ENCODE measurements at regions not wholly inside any gene's neighbourhood (a gene's known extent, or its start where the extent isn't known, plus 50 kb on each side); places are given as distances from the start of the nearest gene placed in this dataset.

DNA sequence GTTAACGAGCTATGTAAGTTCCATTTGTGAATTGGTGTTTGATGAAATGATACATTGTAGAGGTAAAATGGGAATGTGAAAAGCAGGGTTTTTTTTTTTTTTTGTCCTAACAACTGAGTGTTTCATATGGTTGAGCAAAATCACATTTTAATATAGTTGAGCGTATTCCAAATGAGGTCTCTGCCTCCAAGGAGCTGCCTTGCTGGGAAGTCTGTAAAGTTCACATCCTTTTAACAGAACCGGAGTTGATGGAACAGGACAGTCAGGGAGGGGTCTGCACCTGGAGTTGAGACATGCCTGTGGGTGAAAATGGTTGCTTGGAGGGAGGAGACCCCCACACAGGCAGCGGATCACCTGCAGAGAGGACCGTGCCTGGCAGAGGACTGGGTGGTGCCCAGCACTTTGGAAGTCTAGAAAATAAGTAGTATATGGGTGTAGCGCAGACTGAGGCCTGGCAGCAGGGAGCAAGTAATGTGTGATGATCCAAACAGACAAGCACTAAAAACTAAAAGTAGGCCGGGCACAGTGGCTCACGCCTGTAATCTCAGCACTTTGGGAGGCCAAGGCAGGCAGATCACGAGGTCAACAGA, 75.2 kb upstream of the UBAC2 start:
- no peak for DNase-seq

DNA sequence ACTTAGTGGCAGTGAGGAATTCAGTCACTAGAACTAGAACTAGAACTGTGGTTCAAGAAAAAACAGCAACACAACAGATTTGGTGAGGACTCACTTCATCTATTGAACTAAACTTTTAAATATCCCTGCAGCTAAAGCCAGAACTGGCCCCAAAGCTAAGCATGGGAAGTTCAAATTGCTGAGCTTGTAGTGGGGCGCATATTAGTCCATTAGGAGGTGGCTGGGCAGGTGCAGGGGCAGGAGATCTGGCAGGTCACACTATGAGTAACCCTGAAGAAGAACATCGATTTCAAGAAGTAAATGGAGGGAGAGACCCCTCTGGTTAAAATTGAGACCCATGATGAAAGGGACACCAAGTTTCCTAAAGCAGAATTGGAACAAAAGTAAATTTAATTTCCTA, 73.8 kb upstream of the UBAC2 start:
- no peak for DNase-seq

DNA sequence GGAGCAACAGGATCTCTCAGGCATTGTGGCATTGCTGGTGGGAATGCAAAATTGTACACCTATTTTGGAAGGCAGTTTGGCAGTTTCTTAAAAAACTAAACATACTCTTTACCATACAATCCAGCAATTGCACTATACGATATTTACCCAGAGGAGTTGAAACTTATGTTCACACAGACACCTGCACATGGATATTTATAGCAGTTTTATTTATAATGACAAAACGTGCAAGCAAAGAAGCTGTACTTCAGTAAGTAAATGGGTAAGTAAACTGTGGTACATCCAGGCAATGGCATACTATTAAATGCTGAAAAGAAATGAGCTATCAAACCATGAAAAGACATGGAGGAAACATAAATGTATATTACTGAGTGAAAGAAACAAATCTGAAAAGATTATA, 71.6 kb upstream of the UBAC2 start:
- DNase-seq = no peak

DNA sequence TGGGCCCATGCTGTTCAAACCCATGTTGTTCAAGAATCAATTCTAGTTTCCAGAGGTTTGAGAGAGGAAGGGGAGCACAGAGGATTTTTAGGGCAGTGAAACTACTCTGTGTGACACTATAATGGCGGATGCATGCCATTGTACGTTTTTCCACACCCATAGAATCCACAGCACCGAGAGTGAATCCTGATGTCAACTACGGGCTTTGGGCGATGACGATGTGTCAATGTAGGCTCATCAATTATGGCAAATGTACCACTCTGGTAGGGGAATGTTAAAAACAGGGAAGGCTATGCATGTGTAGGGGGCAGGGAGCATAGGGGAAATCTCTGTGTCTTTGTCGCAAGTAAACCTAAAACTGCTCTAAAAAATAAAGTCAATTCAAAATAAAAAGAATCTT, 70.7 kb upstream of the UBAC2 start:
- no peak for DNase-seq

DNA sequence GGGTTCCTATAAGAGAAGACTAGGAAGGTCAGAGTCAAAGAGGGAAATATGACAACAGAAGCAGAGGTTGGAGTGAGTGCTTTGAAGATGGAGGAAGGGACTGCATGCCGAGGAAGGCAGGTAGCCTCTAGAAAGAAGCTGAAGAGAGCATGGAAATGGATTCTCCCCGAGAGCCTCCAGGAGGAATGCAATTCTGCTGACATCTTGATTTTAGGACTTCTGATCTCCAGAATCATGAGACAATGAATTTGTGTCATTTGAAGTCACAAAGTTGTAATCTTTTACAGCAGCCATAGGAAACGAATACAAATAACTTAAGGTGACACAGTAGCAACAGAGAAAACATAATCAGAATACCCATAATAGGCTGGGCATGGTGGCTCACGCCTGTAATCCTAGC, 69.2 kb upstream of the UBAC2 start:
- no peak for DNase-seq

DNA sequence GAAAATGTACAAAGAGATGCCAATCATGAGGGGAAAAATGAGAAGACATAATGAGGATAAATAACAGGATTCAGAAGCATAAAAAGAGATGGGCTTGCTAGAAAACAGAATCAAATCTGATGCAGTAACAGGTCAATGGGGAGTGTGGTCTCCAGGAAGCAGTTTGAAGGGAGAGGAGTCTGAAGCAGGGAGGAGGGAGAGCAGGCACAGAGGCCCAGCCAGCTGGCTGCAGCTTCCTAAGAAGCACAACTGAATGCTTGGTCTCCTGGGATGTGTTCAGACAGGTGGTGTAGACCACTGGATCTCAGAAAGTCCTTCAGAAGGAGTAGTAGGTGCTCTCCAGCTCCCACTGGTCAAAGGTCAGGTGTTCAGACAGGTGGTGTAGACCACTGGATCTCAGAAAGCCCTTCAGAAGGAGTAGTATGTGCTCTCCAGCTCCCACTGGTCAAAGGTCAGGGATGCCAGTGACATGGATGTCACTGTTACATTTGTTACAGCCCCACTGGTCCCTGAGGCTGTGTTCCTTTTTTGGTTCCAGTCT, 68.3 kb upstream of the UBAC2 start:
- DNase-seq = no peak

DNA sequence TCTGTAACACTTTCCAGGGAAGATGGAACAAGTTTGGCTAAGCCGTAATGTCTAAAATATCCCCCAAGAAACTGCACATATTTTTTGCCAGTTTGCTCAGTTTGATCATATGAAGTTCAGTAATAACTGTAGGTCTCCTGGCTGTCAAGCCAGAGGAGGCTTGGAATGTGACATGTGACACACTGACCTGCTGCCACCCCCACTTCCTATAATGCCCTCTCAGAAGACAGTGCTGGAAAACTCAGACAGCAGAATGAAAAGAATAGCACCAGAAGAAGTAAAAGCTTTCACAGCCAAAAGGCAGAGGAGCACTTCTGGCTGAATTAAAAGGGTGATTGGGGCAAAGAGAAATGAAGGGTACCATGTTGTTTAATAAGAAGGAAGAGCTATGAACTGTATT, 67.4 kb upstream of the UBAC2 start:
- DNase-seq = no peak

DNA sequence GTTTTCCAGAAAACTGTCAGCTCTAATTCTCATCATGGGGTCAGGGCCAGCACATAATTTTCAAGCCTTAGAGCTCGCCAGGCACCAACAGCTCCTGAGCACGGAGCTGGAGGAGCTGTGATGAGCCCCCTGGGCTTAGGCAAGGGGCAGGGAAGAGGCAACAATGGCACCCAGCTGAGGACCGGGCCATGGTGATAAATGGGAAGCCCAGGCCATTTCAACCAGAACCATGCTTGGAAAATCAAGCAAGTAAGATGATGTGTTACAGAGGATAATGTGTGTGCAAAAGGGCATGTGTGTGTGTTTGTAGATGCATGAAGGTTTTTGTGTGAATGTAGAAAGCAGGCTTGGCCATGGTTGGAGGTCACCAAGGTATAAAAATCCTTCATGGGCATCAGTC, 66.8 kb upstream of the UBAC2 start:
- DNase-seq = no peak

DNA sequence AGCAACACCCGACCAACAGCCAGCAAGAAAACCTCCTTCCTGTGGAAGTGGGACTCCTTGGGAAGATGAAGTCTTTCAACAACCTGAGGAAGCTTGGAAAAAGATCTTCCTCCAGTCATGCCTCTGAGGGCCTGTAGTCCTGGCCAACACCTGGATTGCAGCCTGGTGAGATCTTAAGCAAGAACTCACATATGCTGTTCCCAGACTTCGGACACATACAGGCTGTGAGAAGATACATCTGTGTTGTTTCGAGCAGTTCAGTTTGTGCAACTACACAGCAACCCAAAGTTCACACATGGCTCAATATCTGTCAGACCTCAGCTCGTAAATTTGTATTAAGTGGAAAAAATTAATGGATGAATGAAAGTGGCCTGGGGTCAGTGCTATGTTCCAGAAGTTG, 65.1 kb upstream of the UBAC2 start:
- DNase-seq = no peak

DNA sequence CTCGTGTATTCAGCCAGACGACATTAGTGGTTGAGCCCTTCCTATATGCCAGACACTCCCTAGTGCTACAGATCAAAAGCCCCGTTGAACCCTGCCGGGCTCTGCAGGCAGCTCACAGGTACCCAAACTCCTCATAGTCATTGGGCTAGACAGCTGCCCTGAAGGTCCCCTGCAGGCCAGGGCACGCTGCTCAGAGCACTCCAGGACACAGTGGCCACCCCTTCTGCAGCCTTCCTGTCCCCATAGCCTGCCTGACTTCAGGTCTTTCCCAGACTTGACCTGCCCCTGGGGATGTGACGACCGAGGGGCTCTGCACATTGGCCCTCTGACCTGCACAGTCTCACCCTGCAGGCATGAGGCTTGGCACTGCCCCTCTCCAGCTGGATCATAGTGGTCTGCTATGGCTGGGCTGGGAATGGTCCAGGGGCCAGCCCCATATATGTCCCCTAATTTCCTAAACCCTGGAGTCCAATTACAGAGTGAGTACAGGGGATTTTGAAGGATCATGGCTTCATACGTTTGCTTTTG, 64.2 kb upstream of the UBAC2 start:
- DNase-seq = no peak

DNA sequence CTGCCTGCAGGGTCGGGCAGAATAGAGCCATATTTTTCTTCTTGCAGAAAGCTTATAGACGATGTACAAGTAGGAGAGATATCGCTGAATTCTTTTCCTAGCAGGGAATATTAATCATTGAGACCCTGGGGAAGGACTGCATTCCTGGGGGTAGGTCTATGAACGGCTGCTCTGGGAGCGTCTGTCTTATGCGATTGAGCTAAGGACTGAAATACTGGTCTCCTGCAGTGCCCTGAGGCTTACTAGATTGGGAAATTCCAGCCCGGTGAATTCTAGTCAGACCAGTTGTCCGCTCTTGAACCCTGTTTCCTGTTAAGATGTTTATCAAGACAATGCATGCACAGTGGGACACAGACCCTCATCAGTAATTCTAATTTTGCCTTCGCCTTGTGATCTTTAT, 59.8 kb upstream of the UBAC2 start:
- DNase-seq = no peak

DNA sequence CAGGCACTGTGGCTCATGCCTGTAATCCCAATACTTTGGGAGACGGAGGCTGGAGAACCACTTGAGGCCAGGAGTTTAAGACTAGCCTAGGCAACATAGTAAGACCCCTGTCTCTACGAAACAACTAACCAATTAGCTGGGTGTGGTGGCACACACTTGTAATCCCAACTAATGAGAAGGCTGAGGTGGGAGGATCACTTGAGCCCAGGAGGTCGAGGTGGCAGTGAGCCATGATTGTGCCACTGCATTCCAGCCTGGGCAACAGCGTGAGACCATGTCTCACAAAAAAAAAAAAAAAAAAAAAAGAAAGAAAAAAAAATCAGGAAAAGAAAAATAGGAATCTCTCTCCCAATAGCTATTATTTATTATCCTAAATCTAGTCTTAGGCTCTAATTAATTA, 56.8 kb upstream of the UBAC2 start:
- DNase-seq = no peak

DNA sequence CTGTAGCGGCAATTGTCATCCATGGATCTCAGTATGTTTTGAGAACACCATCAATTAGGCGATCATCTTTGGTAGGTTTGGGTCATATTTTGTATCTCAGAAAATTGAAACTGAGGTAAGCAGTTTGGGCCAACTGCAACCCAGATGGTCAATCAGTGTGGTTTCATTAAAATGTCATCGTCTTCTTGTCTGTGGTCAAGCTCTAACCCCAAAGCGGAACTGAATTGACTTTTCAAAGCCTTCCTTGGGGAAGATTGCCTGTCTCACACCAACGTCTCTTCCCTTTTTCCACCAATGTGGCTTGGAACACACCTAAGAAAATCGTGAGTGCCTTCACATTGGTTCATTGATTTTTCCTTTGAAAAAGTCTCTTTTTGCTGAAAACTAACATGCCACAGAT, 56.3 kb upstream of the UBAC2 start:
- no peak for DNase-seq

DNA sequence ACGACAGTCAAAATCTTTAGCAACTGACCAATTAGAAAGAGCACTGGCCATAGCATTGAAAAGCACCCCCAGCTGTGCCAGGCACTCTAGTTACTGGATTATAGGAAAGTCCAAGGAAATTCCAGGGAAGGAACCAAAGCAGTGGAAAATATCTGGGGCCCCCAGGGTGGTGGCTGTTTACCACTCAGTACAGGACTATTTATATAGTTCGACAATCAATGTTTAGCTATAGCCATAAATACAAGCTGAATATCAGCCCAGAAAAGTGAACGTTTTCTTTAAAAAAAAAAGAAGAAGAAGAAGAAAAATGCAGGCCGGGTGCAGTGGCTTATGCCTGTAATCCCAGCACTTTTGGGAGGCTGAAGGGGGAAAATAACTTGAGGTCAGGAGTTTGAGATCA, 55.2 kb upstream of the UBAC2 start:
- DNase-seq = no peak

DNA sequence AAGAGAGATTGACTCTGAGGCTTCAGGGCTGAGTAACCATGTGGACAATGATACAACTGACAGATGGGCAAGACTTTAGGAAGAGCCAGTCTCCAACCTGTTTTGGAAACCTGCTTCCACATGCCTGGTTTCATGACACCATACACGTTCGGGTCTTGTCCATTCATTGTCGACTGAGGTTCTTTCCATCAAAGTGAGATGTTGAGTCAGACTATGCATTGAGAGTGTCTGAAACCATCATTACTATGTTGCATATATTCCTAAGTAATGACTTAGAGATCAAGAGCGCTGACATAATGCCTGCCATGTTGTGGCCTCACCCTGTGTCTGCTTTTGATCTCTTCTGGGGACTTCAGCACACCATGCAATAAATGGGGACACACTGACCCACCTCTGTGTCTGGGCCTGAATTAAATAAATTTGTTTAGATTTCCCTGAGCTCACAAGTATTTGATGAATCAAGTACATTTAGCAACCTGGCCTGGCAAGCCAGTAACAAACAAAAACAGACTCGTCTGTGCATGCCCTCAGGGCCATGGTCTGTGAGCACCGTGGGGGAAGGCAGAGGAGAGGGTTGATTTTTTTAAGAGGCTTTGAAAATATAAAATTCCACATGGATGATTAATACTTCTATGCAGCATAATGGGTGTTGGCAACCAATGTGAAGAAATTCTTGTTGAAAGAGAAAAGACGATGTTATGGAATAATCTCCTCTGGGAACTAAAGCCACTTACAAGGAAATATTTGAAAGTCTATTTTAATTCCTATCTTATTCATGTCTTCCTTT, 49.9 kb upstream of the UBAC2 start:
- no peak for DNase-seq
